Activated naive CD4-positive, alpha-beta T cell (primary cell): ENCODE measurements at regions not wholly inside any gene's neighbourhood (a gene's known extent, or its start where the extent isn't known, plus 50 kb on each side); places are given as distances from the start of the nearest gene placed in this dataset.
"Not testable (repeated sequence)": the region's sequence is repeated elsewhere in the genome, so short reads cannot be mapped to it uniquely, and the experiment has no call there.

ENCODE experiments used
- DNase-seq, 4 experiments: peaks; one replicate each; lab custom pipeline; 2025; lab: John Stamatoyannopoulos, UW

DNA sequence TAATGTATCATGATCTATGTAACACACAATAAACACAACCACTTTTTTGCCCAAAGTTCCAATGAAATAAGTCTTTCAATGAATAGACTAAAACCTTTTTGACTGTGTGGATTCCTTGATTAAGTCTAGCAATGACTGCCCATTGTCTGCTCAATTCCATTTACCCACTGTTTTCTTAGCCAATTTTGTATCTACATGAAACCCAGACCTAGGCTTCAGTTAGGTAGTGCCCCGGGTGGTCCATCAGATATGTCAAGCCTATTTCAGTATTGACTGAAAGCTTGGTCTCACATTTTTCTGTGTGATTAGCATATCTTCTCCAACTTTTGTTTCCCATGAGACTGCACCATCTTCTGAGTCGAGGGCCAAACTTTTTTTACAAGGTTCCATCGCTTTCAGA, 615.0 kb downstream of the C6orf118 start:
- DNase-seq, result no peak

DNA sequence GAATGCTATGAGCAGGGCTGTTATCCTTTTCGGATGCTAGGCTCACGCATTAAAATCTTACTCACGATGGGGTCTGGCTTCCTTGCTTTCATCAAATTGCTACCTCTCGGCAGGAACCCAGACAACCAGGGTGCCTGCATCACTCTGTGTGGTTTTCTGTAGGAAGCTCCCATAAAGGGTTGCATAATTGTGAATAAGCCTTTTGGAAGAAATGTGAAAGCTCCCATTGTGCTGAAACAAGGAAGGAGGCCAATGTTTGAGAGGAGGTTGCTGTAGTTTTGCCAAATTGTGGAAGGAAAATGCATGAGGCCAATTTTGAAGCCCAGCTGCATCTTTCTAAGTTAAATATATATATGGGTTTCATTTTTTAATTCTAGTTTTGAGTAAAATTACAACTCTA, 615.5 kb downstream of the C6orf118 start:
- no peak for DNase-seq

DNA sequence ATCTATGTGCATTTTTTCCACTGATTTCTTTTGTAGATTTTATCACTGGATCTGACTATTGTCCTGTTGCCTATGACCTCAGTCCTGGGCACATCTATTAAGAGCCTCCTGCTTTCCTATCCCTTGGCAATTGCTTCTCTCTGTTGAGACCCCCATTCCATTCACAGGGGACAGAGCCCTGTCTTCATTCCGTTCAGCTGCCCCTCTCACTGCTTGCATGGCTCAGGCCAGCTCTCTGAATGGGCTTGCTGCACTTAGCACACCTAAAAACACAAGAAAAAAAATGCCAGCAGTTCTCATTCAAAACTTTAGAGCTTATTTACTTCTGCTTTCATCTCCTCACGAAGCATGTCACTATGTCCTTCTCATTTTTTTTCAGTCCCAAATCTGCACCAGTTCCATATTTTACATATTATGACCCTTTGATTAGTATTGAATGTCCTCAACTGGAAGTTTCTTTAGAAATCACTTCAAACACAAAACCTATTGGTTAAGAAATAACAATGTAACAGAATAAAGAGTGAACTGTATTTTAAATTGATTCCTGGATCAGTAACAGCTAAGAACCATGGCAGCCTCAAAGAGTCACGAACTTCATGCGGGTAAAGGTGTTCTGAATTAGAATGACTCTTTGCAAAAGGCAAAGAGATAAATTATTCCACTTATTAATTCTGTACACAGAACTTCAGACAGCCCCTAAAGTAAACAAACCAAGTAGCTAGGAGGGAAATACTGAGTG, 616.5 kb downstream of the C6orf118 start:
- DNase-seq, result no peak

DNA sequence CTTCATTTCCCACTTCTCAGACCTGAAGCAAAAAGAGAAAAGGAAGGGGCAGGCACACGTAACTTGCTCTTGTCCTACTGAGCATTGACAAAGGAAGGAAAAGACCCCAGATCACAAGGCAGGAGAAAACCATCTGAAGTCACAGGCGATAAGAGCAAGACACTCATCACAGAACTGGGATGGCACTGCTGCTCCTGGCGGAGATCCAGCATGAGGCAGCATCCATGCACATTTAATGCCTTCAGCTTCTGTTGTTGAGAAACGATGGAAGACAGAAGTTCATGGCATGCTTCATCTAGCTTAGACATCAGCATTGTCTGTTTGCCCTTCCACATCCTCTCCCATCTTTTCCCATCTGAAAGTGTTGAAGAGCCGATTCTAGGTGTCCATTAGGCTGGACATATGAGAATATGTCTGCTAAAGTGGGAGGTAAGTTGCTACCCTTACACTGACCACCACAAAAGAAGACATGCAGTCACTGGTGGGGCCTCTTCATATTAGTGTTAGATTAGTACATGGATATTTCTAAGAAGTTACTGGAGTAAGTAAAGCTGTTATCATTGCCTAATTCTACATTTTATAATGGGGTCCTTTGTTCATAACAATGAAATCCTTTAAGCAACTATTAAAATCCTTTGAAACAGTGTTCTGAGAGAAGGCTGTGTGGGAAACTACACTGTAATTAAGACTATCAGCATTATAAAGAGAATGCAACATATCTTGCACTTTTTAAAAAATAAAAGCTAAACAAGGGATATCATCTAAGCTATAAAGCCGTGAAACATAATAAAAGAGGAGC, 618.5 kb downstream of the C6orf118 start:
- no peak for DNase-seq

DNA sequence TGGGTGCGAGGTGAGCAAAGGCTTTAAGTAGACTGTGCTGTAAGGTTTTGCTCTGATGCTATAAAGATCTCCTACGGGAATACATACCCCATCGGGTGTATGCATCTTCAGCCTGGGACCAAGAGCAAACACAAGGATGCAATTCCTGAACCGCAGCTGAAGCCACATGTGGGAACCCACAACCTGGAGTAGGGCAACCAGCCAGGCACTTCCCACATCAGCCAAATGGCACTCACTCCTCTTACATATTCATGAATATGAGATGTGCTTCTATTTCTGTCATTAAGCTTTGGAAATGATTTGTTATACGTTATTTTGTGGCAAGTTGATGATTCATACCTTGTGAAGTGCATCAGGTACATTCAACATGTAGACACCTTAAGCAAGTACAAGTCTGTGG, 619.2 kb downstream of the C6orf118 start:
- DNase-seq, result no peak

DNA sequence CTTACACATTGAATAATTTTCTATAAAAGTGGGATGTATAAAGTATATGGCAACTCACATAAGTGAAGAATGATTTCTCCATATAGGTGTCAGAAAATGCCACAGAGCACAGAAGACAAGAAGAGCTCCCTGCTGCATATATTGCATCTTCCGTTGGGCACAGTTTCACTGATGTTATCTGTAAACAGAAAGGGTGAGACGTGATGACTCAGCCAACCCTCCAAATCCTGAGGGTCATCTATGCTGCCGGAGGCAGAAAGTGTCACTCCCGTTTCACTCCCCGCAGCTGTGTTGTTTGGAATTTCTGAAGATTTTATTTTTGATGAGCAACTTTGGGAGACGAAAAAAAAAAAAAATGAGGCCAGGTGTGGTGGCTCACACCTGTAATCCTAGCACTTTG, 644.1 kb downstream of the C6orf118 start:
- DNase-seq, result no peak

DNA sequence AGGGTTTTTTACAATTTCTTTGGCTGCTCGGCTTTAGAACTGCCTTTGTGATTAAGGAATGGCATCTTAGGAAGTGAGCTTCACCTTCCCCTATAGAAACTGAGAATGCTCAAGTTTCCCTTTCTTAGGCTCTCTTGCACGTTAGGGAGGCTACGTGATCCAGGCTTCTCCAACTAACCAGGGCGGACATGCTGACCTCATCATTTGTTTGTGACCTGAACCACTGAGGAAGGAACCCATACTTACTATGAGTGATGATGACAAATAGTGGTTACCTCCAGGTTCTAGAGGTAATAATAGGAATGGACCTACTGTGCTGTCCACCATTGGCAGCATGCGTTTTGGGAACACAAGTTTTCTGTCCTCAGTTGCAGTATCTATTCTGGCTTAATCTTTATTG, 645.8 kb downstream of the C6orf118 start:
- no peak for DNase-seq

DNA sequence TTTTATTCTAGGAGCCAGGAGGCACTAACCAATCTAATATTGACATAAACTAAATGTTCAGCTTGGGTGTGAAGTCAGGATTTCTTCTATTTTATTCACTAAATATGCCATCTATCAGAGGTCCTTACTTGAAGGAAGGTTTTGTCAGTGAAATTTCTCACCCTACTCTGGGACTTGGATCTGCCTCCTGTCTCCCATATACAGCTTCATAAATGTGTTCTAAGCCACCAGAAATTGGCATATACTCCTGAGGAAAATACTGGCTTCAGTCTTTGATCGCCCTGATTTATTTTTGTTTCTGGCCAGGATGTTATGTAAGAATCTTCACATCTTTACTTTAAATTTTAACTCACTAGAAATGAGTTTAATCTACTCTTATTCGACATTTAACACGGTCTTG, 647.7 kb downstream of the C6orf118 start:
- no peak for DNase-seq

DNA sequence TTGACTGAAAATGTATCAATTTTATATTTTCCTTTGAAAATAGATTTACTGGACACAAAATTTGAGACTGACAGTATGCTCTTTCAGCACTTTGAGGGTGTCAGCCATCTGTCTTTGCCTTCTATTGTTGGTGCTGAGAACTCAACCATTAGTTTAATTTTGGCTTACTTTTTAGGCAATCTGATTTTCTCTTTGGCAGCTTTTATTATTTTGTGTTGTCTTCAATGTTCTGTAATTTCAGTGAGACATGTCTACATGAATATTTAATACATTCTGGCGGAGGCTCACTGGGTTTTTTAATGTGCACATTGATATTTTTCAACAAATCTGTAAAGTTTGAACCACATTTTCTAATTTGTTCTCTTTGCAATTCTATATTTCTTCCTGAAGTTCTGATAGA, 648.6 kb downstream of the C6orf118 start:
- no peak for DNase-seq

DNA sequence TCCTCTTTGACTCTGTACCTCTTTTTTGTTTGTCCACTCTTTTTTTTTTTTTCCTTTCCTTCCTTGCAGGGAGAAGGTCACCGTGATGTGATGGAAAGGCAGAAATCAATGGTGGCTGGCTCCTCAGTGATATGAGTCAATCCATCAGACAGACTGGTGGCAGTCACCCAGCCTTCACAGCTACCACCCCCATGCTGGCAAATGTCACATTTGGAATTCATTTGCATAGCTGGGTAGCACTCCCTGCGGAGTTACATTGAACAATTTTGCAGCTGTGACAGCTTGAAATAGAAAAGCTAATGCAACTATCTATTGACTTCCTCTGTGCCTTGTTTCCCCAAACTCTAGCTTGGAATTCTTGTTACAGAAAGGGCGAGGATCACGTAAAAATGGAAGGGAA, 668.4 kb downstream of the C6orf118 start:
- DNase-seq, result no peak

DNA sequence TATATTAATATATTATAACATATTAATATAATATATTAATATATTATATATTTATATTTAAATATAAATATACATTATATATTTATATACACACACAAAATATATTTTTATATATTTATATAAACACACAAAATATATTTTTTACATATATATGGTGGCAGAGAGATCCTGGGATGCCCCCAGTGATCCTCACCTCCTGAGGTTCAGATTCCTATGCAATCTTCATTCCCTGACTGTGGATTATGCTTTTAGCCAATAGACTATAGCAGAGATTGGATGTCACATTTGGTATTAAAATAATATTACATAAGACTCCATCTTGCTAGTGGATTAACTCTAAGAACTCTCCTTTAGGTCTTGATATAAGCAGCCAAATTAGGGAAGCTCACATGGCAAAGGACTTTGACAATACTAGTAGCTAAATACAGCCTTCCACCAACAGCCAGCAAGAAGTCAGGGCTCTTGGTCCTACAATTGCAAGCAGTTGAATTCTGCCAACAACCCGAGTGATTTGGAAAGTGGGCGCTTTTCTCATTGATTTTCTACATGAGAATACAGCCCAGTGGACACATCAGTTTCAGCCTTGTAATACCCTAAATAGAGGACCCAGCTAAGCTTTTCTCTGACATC, 681.0 kb downstream of the C6orf118 start:
- no peak for DNase-seq

DNA sequence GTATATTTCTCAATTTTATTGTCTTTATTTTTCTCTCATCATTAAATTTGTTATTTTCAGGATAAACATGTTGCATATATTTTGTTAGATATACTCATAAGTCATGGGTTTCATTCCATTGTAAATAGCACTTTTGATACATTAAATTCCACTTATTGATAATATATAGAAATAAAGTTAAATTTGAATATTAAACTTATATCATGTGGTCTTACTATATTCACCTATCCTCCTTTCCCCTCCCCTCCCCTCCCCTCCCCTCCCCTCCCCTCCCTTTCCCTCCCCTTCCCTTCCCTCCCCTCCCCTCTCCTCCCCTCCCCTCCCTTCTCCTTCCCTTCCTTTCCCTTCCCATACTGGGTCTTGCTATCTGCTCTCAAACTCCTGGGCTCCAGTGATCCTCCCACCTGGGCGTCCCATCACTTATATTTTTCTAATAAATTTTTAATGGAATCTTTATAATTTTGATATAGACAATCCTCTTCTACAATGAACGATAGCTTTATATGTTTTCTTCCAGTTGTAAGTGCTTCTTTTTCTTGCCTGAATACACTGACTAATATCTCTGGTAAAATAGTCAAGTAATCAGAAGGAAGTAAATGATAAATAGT, 692.4 kb downstream of the C6orf118 start:
- no peak for DNase-seq

DNA sequence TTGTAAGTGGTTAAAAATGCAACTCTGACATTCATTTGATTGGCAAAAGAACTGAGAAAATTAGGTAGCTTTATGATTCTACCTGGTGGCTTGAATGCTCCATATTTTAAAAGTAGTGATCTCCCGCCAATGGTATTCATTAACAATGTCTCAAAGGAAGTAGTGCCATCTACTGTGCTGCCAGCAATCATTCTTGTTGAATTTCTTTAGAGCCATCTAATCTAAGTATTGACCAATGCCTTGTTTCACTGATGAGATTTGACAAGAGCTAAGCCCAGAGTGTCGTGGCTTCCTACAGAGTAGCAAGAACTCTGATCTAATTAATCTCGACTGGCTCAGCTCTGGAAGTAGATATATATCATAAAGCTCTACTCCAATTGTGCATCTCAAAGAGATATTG, 696.7 kb downstream of the C6orf118 start:
- no peak for DNase-seq

DNA sequence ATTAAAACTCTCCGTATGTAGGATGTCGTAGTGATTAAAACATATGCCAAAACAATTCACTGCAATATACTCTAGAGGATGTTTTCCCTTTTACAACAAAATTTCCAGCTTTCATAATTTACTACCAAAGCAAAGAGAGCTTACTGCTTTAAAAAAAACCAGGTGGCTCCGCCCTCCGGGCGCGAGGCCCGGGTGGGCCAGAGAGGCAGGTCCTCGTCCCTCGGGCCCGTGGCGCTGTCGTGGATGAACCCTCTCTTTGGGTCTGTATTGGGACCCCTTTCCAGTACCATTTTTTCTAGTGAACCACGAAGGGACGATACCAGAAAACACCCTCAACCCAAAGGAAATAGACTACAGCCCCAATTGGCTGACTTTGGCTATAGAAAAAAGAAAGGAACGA, 698.5 kb downstream of the C6orf118 start:
- DNase-seq, result not testable (repeated sequence)

DNA sequence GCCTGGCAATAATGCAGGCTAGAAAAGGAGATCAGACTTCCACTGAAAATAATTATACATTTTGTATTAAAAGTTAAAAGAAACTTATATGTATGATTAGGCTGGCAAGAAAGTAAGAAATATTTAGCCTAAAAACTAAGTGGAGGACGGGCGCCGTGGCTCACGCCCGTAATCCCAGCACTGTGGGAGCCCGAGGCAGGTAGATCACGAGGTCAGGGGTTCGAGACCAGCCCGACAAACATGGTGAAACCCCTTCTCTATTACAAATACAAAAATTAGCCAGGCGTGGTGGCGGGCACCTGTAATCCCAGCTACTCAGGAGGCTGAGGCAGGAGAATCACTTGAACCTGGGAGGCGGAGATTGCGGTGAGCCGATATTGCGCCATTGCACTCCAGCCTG, 707.0 kb downstream of the C6orf118 start:
- DNase-seq, result not testable (repeated sequence)

DNA sequence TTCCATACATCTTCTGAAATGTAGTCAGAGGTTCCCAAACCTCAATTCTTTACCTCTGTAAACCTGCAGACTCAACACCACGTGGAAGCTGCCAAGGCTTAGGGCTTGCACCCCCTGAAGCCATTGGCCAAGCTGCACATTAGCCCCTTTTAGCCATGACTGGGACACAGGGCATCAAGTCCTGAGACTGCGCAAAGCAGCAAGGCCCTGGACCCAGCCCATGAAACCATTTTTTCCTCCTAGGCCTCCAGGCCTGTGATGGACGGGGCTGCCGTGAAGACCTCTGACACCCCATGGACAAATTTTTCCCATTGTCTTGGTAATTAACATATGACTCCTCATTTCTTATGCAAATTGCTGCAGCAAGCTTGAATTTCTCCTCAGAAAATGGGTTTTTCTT, 727.8 kb downstream of the C6orf118 start:
- no peak for DNase-seq

DNA sequence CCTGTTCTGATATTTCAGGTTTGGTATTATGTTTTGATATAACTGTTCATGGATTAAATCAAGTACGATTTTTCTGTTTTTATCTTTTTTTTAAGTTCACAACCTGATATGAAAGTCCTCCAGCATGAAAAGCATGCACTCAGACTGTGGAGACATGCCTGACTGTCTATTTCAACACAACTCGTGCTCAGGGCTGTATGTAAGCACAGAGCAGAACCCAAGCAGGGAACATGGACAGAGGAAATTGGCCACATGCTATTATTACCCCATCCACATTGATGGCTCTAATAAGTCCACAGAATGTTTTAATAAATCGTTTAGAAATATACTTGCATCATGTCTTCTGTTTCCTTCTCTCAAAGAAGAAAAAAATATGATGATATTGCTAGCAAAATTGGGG, 730.4 kb downstream of the C6orf118 start:
- no peak for DNase-seq

DNA sequence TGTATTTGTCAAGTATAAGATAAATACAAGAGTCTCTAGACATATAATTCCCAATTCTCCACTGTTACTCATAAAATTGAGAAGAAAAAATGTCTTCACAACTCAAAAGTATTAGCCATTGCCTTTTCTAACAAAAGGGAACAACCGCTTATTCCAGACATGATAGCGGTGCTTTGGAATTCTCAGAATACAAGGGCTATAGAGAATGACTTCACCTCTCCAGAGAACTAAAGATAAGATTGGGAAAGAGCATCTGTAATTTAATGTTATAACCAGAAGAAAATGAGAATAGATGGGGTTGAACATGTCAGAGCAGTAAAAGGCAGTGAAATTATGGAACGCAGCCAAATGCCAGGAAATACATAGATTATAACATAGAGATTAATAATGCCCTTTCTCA, 730.8 kb downstream of the C6orf118 start:
- no peak for DNase-seq

DNA sequence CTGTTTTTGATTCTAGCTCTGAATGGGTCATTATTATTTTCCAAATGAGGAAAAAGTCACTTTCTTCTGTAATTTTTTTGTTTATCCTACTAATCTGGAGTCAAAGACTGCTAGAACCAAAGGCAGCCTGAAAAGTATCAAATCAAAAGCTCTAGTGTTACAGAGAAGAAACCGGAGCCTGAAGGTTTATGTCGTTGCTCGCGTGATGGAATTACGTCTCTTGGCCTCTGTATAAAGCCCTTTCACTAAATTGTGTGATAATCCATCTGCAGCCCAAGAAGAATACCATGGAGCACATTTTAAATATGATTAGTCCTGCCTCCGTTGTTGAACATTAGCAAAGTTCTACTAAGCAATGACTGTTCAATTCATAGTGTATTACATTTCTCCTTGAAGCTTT, 738.6 kb downstream of the C6orf118 start:
- no peak for DNase-seq

DNA sequence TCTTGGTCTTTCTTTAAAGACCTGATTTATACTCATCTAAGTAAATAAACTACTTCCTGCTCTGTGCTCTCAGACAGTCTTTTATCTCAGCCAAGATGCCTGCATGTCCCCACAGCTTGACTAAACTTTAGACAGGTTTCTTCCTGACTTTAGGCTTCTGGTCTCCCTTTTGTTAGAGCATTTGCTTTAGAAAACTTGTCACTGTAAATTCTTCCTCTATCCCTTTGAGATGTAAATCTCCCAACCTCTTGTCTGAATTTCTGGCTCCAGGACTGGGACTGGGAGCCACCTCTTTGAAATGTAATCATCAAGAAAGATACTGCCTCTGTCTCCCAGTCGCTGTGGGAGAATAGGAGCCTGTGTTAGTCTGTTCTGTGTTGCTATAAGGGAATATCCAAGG, 739.9 kb downstream of the C6orf118 start:
- no peak for DNase-seq

DNA sequence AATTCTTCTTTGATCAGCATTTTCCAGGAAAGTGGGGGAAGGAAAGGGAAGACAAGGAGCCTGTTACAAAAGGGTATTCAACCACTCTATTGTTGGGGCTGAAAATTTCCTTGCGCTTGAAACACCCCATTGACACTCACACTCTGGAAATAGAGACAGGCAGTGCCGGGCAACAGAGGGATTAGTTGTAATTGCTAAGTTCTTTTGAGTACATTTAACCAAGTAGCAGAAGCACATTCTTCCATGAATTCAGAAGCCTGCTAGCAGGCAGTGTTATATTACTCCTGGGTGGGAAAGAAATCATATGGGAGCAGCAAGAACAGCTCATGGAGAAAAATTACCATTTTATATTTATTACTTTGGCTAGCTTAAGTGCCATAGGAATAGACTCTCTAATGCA, 745.5 kb downstream of the C6orf118 start:
- no peak for DNase-seq

DNA sequence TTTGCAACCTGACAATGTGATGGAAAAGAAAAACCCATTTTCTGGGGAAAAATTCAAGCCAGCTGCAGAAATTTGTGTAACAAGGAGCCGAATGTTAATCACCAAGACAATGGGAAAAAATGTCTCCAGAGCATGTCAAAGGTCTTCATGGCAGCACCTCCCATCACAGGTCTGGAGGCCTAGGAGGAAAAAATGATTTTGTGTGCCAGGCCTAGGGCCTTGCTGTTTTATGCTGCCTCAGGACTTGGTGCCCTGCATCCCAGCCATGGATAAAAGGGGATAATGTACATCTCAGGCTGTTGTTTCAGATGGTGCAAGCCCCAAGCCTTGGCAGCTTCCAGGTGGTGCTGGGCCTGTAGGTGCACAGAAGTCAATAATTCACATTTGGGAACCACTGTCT, 747.7 kb downstream of the C6orf118 start:
- DNase-seq, result no peak
